DOHH2 (cell line): ENCODE measurements at regions not wholly inside any gene's neighbourhood (a gene's known extent, or its start where the extent isn't known, plus 50 kb on each side); places are given as distances from the start of the nearest gene placed in this dataset.

Source experiments
- CTCF ChIP-seq: fragments of 200-600 bp; sonication (generic); IDR thresholded peaks from one replicate; pipeline ENCODE4 v1.5.1; 2014; ENCODE audit warnings: antibody characterized with exemption, mild to moderate bottlenecking, low read depth, low read length; ENCODE audit not compliant: poor library complexity, severe bottlenecking
- EZH2phosphoT487 ChIP-seq: fragments of 200-600 bp; sonication (generic); IDR thresholded peaks from 2 replicates; pipeline ENCODE4 v1.6.1; 2017; ENCODE audit warnings: borderline replicate concordance, mild to moderate bottlenecking, antibody characterized with exemption, low read length, moderate library complexity, mixed read lengths

- TF ChIP-seq EZH2phosphoT487 = no peak
- no peak for TF ChIP-seq CTCF
Observed at GRCh38 chr9:89698411-89699005, 93.7 kb downstream of the GADD45G start.
